A549 (cell line): ENCODE measurements at regions not wholly inside any gene's neighbourhood (a gene's known extent, or its start where the extent isn't known, plus 50 kb on each side); places are given as distances from the start of the nearest gene placed in this dataset.

ENCODE experiments used
- ATAC-seq, 2 experiments: fragments of 200-7000 bp in 1 of 2; fragments of >200 bp in 1 of 2; cut with Nextera tagmentation in 1 of 2; cut with Tn5 transposase in 1 of 2; 3 replicates each; pipeline versions ENCODE4 v1.8.0 to v1.9.1; 2018 to 2020; ENCODE audit warnings: mild to moderate bottlenecking in 1 of 2, moderate library complexity in 1 of 2
- CTCF ChIA-PET: fragments of 300-600 bp; sonication (Branson Sonifier 250); formaldehyde crosslinking; extraction: SDS; loops from one replicate; lab custom pipeline; 2021; ENCODE audit warnings: antibody characterized with exemption, inconsistent platforms; lab: Yijun Ruan, JAX
- POLR2A ChIA-PET: fragments of 350-600 bp; formaldehyde crosslinking; extraction: SDS; loops from one replicate; lab custom pipeline; 2021; ENCODE audit warnings: antibody characterized with exemption, inconsistent platforms; lab: Yijun Ruan, JAX
- DNase-seq, 2 experiments: peaks; one replicate each; pipeline versions ENCODE4 v3.0.0 to v3.0.0-alpha.2; 2011 to 2016; ENCODE audit warnings: low read depth in 1 of 2, low spot score in 1 of 2
- FAIRE-seq: peaks from 2 replicates; lab custom pipeline; 2011; peaks lifted over from hg19 to GRCh38; lab: Jason Lieb, UNC
- H3K27ac ChIP-seq, 2 experiments: fragments of >200 bp; sonication (Bioruptor Twin); formaldehyde crosslinking; 3 replicates each; pipeline ENCODE4 v1.5.1; 2016 to 2017
- H3K4me1 ChIP-seq: fragments of >200 bp; sonication (Bioruptor Twin); formaldehyde crosslinking; 3 replicates; pipeline ENCODE4 v1.6.1; 2016
- H3K4me2 ChIP-seq: fragments of >200 bp; sonication (Bioruptor Twin); formaldehyde crosslinking; 3 replicates; pipeline ENCODE4 v1.6.1; 2016
- H3K4me3 ChIP-seq: fragments of >200 bp; sonication (Bioruptor Twin); formaldehyde crosslinking; 3 replicates; pipeline ENCODE4 v1.5.1; 2016
- H3K9me3 ChIP-seq: fragments of >200 bp; sonication (Bioruptor Twin); formaldehyde crosslinking; 3 replicates; pipeline ENCODE4 v1.6.1; 2016
- BCL3 ChIP-seq: fragments of >200 bp; sonication (Bioruptor Twin); formaldehyde crosslinking; IDR thresholded peaks from 3 replicates; pipeline ENCODE4 v1.6.1; 2016
- CBX2 ChIP-seq: fragments of 200-600 bp; sonication (generic); IDR thresholded peaks from 2 replicates; pipeline ENCODE4 v1.6.1; 2016; ENCODE audit warnings: low read depth, mild to moderate bottlenecking, borderline replicate concordance
- CBX8 ChIP-seq: fragments of 200-600 bp; sonication (generic); IDR thresholded peaks from 2 replicates; pipeline ENCODE4 v1.6.1; 2016
- CHD2 ChIP-seq: fragments of 150-350 bp; IDR thresholded peaks from 2 replicates; pipeline ENCODE4 v1.6.1; 2014; ENCODE audit warnings: low read length; ENCODE audit not compliant: partially characterized antibody
- CHD4 ChIP-seq: fragments of 200-600 bp; sonication (generic); IDR thresholded peaks from 2 replicates; pipeline ENCODE4 v1.6.1; 2016; ENCODE audit warnings: antibody characterized with exemption, mild to moderate bottlenecking, borderline replicate concordance
- E2F6 ChIP-seq: IDR thresholded peaks from 2 replicates; pipeline ENCODE4 v1.6.1; 2012; ENCODE audit warnings: low read depth, borderline replicate concordance
- EP300 ChIP-seq, 2 experiments: fragments of >200 bp; sonication (Bioruptor Twin); formaldehyde crosslinking; IDR thresholded peaks; 2 replicates in 1 of 2; 3 replicates in 1 of 2; pipeline ENCODE4 v1.6.1; 2016 to 2017
- FOSL2 ChIP-seq, 2 experiments: fragments of 450-650 bp in 1 of 2; fragments of >200 bp in 1 of 2; sonication (Bioruptor Twin) in 1 of 2; formaldehyde crosslinking; IDR thresholded peaks; 2 replicates each; pipeline versions ENCODE4 v1.5.0 to v1.6.1; 2016 to 2020; ENCODE audit warnings: mild to moderate bottlenecking in 1 of 2, moderate library complexity in 1 of 2
- FOXS1 ChIP-seq: fragments of 250-450 bp; sonication (Bioruptor Pico); IDR thresholded peaks from 2 replicates; pipeline ENCODE4 v1.5.0; 2020; ENCODE audit warnings: mild to moderate bottlenecking, moderate library complexity
- HDAC2 ChIP-seq: fragments of 200-600 bp; sonication (generic); IDR thresholded peaks from 2 replicates; pipeline ENCODE4 v1.6.1; 2016
- HOXA7 ChIP-seq: fragments of 250-450 bp; sonication (Bioruptor Pico); IDR thresholded peaks from 2 replicates; pipeline ENCODE4 v1.5.0; 2020; ENCODE audit warnings: mild to moderate bottlenecking, moderate library complexity
- HOXB13 ChIP-seq: fragments of 250-450 bp; sonication (Bioruptor Pico); IDR thresholded peaks from 2 replicates; pipeline ENCODE4 v1.5.0; 2020; ENCODE audit warnings: low read depth, mild to moderate bottlenecking, moderate library complexity
- JUN ChIP-seq, 2 experiments: fragments of >200 bp; sonication (Bioruptor Twin); formaldehyde crosslinking; IDR thresholded peaks; 2 replicates in 1 of 2; 3 replicates in 1 of 2; pipeline ENCODE4 v1.6.1; 2016 to 2017
- KDM1A ChIP-seq: fragments of 200-600 bp; sonication (generic); IDR thresholded peaks from 2 replicates; pipeline ENCODE4 v1.6.1; 2016; ENCODE audit warnings: low read depth, mild to moderate bottlenecking
- MAX ChIP-seq: IDR thresholded peaks from 2 replicates; pipeline ENCODE4 v1.6.1; 2012
- NFE2L2 ChIP-seq: fragments of 150-350 bp; conservative IDR thresholded peaks from 2 replicates; pipeline ENCODE4 v1.6.1; 2014; ENCODE audit warnings: low read length
- NR3C1 ChIP-seq: fragments of >200 bp; sonication (Bioruptor Twin); formaldehyde crosslinking; IDR thresholded peaks from 3 replicates; pipeline ENCODE4 v1.6.1; 2017
- POLR2A ChIP-seq: IDR thresholded peaks from 2 replicates; pipeline ENCODE4 v1.6.1; 2012; ENCODE audit warnings: mild to moderate bottlenecking, low read length
- POLR2AphosphoS2 ChIP-seq: conservative IDR thresholded peaks from 2 replicates; pipeline ENCODE4 v1.6.1; 2012; ENCODE audit warnings: low read length, improper control_type of control experiment, inconsistent platforms
- RAD21 ChIP-seq, 2 experiments: fragments of >200 bp in 1 of 2; sonication (Bioruptor Twin) in 1 of 2; formaldehyde crosslinking in 1 of 2; IDR thresholded peaks in 1 of 2; conservative IDR thresholded peaks in 1 of 2; 2 replicates in 1 of 2; 3 replicates in 1 of 2; pipeline ENCODE4 v1.6.1; 2012 to 2018; ENCODE audit warnings: inconsistent platforms in 1 of 2
- RCOR1 ChIP-seq: fragments of 150-350 bp; IDR thresholded peaks from 2 replicates; pipeline ENCODE4 v1.6.1; 2014; ENCODE audit warnings: antibody characterized with exemption, low read length, low read depth
- RNF2 ChIP-seq: fragments of 200-600 bp; sonication (generic); IDR thresholded peaks from 2 replicates; pipeline ENCODE4 v1.6.1; 2016; ENCODE audit warnings: low read depth, mild to moderate bottlenecking, antibody characterized with exemption, moderate library complexity, borderline replicate concordance
- TFCP2L1 ChIP-seq: fragments of 250-450 bp; sonication (Bioruptor Pico); IDR thresholded peaks from 2 replicates; pipeline ENCODE4 v1.5.0; 2021; ENCODE audit warnings: mild to moderate bottlenecking
- TP53 ChIP-seq: fragments of 250-450 bp; sonication (Bioruptor Pico); IDR thresholded peaks from 2 replicates; pipeline ENCODE4 v1.5.0; 2021; ENCODE audit warnings: mild to moderate bottlenecking, moderate library complexity
- WGBS: methylation state at CpG from one replicate; pipeline ENCODE4 v1.1.6; 2017; ENCODE audit errors: missing lambda C conversion rate; 5-methylcytosine and 5-hydroxymethylcytosine counted together
- TF ChIP-seq, protein P1 (sequence below): fragments of 250-450 bp; sonication (Bioruptor Pico); IDR thresholded peaks from 2 replicates; pipeline ENCODE4 v1.5.0; 2021; ENCODE audit warnings: mild to moderate bottlenecking, moderate library complexity, borderline replicate concordance
- TF ChIP-seq, protein P2 (sequence below): fragments of 200-600 bp; sonication (generic); IDR thresholded peaks from 2 replicates; pipeline ENCODE4 v1.6.1; 2016; ENCODE audit warnings: antibody characterized with exemption, mild to moderate bottlenecking, moderate library complexity

- CTCF ChIA-PET: interaction anchor here (1.4 kb wide), 1 partner anchor 16 kb away, joined by 3 read pairs; no protein-coding TSS in a partner anchor
- 100% methylated on average over 1 of the region's 1 CpG for WGBS
- FAIRE-seq: no peak
- H3K9me3 ChIP-seq: no peaks in the 10 kb centered on the region
- no peak for DNase-seq
- no peak overlapping the region for H3K4me2 ChIP-seq
- TF ChIP-seq RNF2: no peak
- TF ChIP-seq POLR2A: no peak
- no peak for TF ChIP-seq POLR2AphosphoS2
- TF ChIP-seq TFCP2L1 (CRISPR knock-in tag): no peak
- TF ChIP-seq E2F6: no peak
- no peak for TF ChIP-seq RAD21 (conservative IDR thresholded peaks at IDR 0.05 in 1 of 2, IDR thresholded peaks at IDR 0.05 in 1 of 2)
- no peak for TF ChIP-seq HOXB13 (CRISPR knock-in tag)
- no peak for TF ChIP-seq KDM1A
- no peak for TF ChIP-seq MAX
- TF ChIP-seq NFE2L2: no peak
- TF ChIP-seq FOXS1 (CRISPR knock-in tag): no peak
- TF ChIP-seq FOSL2 (IDR thresholded peaks at IDR 0.05): no peak
- no peak for TF ChIP-seq FOSL2 (CRISPR knock-in tag; IDR thresholded peaks at IDR 0.05)
- TF ChIP-seq EP300 (IDR thresholded peaks at IDR 0.05): no peak
- no peak for TF ChIP-seq TP53 (CRISPR knock-in tag)
- no peaks in the 10 kb centered on the region for H3K4me1 ChIP-seq
- ATAC-seq: no peak
- no peak overlapping the region for H3K4me3 ChIP-seq
- POLR2A ChIA-PET: no interaction called here
- no peak overlapping the region for H3K27ac ChIP-seq
Measured at GRCh38 chr3:178369006-178369405, 167.2 kb upstream of the KCNMB2 start.

DNA sequence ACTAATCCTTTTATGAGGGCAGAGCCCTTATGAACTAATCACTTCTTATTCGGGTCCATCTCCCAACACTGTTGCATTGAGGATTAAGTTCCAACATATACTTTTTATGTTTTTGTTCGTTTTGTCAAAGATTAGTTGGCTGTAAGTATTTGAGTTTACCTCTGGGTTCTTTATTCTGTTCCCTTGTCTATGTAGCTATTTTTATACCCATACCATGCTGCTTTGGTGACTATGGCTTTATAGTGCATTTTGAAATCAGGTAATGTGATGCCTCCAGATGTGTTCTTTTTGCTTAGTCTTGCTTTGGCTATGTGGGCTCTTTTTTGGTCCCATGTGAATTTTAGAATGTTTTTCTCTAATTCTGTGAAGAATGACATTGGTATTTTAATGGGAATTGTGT is 166.4 kb upstream of the KCNMB2 start:
- no peak overlapping the region for H3K4me3 ChIP-seq
- FAIRE-seq (no peak), DNase-seq (no peak), ATAC-seq (no peak)
- TF ChIP-seq BCL3: no peak
- TF ChIP-seq POLR2A: no peak
- no peak for TF ChIP-seq E2F6
- TF ChIP-seq CHD2: no peak
- TF ChIP-seq CBX8: no peak
- no peak for TF ChIP-seq HOXA7 (CRISPR knock-in tag)
- TF ChIP-seq TP53 (CRISPR knock-in tag): no peak
- no peak for TF ChIP-seq EP300 (IDR thresholded peaks at IDR 0.05)
- TF ChIP-seq RCOR1: no peak
- TF ChIP-seq JUN (IDR thresholded peaks at IDR 0.05): no peak
- TF ChIP-seq CBX2: no peak
- no peak for TF ChIP-seq FOSL2 (IDR thresholded peaks at IDR 0.05)
- TF ChIP-seq FOSL2 (CRISPR knock-in tag; IDR thresholded peaks at IDR 0.05): no peak
- TF ChIP-seq CHD4: no peak
- no peak for TF ChIP-seq NR3C1
- TF ChIP-seq, protein P1, sequence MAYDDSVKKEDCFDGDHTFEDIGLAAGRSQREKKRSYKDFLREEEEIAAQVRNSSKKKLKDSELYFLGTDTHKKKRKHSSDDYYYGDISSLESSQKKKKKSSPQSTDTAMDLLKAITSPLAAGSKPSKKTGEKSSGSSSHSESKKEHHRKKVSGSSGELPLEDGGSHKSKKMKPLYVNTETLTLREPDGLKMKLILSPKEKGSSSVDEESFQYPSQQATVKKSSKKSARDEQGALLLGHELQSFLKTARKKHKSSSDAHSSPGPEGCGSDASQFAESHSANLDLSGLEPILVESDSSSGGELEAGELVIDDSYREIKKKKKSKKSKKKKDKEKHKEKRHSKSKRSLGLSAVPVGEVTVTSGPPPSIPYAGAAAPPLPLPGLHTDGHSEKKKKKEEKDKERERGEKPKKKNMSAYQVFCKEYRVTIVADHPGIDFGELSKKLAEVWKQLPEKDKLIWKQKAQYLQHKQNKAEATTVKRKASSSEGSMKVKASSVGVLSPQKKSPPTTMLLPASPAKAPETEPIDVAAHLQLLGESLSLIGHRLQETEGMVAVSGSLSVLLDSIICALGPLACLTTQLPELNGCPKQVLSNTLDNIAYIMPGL (CRISPR knock-in tag): no peak
- TF ChIP-seq, protein P2, sequence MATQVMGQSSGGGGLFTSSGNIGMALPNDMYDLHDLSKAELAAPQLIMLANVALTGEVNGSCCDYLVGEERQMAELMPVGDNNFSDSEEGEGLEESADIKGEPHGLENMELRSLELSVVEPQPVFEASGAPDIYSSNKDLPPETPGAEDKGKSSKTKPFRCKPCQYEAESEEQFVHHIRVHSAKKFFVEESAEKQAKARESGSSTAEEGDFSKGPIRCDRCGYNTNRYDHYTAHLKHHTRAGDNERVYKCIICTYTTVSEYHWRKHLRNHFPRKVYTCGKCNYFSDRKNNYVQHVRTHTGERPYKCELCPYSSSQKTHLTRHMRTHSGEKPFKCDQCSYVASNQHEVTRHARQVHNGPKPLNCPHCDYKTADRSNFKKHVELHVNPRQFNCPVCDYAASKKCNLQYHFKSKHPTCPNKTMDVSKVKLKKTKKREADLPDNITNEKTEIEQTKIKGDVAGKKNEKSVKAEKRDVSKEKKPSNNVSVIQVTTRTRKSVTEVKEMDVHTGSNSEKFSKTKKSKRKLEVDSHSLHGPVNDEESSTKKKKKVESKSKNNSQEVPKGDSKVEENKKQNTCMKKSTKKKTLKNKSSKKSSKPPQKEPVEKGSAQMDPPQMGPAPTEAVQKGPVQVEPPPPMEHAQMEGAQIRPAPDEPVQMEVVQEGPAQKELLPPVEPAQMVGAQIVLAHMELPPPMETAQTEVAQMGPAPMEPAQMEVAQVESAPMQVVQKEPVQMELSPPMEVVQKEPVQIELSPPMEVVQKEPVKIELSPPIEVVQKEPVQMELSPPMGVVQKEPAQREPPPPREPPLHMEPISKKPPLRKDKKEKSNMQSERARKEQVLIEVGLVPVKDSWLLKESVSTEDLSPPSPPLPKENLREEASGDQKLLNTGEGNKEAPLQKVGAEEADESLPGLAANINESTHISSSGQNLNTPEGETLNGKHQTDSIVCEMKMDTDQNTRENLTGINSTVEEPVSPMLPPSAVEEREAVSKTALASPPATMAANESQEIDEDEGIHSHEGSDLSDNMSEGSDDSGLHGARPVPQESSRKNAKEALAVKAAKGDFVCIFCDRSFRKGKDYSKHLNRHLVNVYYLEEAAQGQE: no peak
- TF ChIP-seq HDAC2: no peak
- ChIA-PET POLR2A (no interaction called here), CTCF (interaction anchor here (1.4 kb wide), 1 partner anchor 15 kb away, joined by 3 read pairs; no protein-coding TSS in a partner anchor)
- H3K4me2 ChIP-seq: no peak overlapping the region
- no peak overlapping the region for H3K27ac ChIP-seq
- WGBS: 45% methylated on average over 2 of the region's 2 CpGs
- no peaks in the 10 kb centered on the region for H3K4me1 ChIP-seq
- no peaks in the 10 kb centered on the region for H3K9me3 ChIP-seq
